ENCODE measurements at regions not wholly inside any gene's neighbourhood (a gene's known extent, or its start where the extent isn't known, plus 50 kb on each side); places are given as distances from the start of the nearest gene placed in this dataset.

DNA sequence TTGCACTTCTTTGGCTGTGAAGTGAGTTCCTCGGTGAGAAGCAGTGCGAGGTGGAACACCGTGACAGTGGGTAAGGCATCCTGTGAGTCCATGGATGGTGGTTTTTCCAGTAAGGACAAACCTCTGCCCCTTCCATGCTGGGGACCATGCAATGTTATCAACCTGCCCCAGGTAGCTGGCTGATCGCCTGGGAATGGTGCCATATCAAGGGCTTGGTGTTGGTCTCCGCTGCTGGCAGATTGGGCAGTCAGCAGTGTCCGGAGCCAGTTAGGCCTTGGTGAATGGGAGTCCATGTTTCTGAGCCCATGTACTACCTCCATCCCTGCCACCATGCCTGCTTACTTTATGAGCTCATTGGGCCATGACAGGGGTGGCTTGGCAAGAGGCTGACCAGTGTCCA is 114.7 kb upstream of the C14orf180 start:
- no peak for DNase-seq
- no peak for FAIRE-seq
- Histone ChIP-seq H3K27me3 (ENCODE audit: control insufficient read depth, insufficient read depth, low read length) (peaks cover 24% of the 10 kb centered on the region), H3K27ac (ENCODE audit: low read depth in 2 of 2, low read length in 2 of 2) (no peak overlapping the region), H3K9me3 (ENCODE audit: control insufficient read depth in 2 of 3, insufficient read depth in 1 of 3, low read length in 3 of 3) (no peaks in the 10 kb centered on the region), H3K4me3 (ENCODE audit: low read length in 3 of 3) (no peak overlapping the region), H3K4me1 (ENCODE audit: control insufficient read depth in 2 of 3, insufficient read depth in 2 of 3, low read depth in 1 of 3, low read length in 3 of 3) (peaks cover 0 to 2% (median 0%) of the 10 kb centered on the region in 3 donors), H3K36me3 (ENCODE audit: control insufficient read depth in 2 of 3, insufficient read depth in 3 of 3, low read length in 3 of 3) (no peaks in the 10 kb centered on the region), H3K9ac (ENCODE audit: low read length in 3 of 3) (no peak overlapping the region)
- intact Hi-C loops (cut with DNase I): no loop called here
- TF ChIP-seq, protein P1, sequence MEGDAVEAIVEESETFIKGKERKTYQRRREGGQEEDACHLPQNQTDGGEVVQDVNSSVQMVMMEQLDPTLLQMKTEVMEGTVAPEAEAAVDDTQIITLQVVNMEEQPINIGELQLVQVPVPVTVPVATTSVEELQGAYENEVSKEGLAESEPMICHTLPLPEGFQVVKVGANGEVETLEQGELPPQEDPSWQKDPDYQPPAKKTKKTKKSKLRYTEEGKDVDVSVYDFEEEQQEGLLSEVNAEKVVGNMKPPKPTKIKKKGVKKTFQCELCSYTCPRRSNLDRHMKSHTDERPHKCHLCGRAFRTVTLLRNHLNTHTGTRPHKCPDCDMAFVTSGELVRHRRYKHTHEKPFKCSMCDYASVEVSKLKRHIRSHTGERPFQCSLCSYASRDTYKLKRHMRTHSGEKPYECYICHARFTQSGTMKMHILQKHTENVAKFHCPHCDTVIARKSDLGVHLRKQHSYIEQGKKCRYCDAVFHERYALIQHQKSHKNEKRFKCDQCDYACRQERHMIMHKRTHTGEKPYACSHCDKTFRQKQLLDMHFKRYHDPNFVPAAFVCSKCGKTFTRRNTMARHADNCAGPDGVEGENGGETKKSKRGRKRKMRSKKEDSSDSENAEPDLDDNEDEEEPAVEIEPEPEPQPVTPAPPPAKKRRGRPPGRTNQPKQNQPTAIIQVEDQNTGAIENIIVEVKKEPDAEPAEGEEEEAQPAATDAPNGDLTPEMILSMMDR (IDR thresholded peaks at IDR 0.05; ENCODE audit: borderline replicate concordance, extremely low read depth, insufficient read depth): no peak

DNA sequence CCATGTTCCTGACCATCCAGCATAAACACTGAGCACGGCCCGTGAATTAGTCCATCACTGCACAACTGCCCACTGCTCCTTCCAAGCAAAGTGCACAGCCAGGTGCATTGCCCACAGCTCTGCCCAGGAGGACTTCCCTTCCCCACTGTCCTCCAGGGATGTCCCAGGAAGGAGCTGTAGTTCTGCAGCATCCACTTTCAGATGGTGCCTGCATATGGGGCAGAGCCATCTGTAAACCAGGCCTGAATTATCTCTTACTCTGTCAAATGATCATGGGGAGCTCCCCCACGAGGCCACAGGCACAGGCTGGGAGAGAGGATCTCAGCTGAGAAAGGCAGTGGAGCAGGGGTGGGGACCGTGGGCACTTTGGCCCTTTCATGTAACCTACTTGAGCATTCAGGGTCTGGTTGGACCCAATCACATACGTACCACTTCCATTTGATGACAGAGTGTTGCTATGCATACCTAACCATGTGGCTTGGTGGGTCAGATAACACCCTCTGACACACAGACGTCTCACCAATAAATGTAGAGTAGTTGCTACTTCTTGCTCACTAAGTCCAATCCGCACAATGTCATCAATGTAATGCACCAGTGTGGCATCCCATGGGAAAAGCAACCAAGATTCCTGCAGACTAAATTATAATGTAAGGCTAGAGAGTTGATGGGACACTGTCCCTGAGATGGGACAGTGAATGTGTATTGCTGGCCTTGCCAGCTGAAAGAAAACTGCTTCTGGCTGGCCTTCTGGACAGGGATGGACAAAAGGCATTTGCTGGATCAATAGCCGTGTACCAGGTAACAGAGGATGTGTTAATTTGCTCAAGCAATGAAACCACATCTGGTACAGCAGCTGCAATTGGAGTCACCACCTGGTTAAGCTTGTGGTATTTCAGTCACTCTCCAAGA is 113.8 kb upstream of the C14orf180 start:
- Histone ChIP-seq H3K36me3 (ENCODE audit: control insufficient read depth in 2 of 3, insufficient read depth in 3 of 3, low read length in 3 of 3) (no peaks in the 10 kb centered on the region), H3K27me3 (ENCODE audit: control insufficient read depth, insufficient read depth, low read length) (peaks cover 19% of the 10 kb centered on the region), H3K4me1 (ENCODE audit: control insufficient read depth in 2 of 3, insufficient read depth in 2 of 3, low read depth in 1 of 3, low read length in 3 of 3) (peaks cover 0 to 2% (median 0%) of the 10 kb centered on the region in 3 donors), H3K27ac (ENCODE audit: low read depth in 2 of 2, low read length in 2 of 2) (no peak overlapping the region), H3K9ac (ENCODE audit: low read length in 3 of 3) (no peak overlapping the region), H3K9me3 (ENCODE audit: control insufficient read depth in 2 of 3, insufficient read depth in 1 of 3, low read length in 3 of 3) (no peaks in the 10 kb centered on the region), H3K4me3 (ENCODE audit: low read length in 3 of 3) (no peak overlapping the region)
- FAIRE-seq: no peak
- no peak for DNase-seq
- TF ChIP-seq, protein P1 (IDR thresholded peaks at IDR 0.05; ENCODE audit: borderline replicate concordance, extremely low read depth, insufficient read depth): no peak
- intact Hi-C loops (cut with DNase I): no loop called here

DNA sequence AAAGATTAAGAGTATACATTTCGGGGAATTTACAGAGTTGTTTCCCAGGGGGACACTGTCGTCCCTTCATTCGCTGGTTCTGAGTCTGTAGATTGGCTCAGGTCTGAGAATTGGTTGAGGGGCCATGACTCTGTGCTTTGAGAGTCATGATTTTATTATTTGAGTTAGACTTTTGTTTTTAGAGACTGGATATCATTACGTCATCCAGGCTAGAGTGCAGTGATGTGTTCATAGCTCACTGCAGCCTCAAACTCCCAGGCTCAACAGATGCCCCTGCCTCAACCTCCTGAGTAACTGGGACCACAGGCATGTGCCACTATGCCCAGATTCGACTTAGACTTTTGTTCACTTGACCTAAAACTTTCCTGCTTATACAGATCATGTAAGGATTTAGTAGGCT is 112.3 kb upstream of the C14orf180 start:
- Histone ChIP-seq H3K4me3 (ENCODE audit: low read length in 3 of 3) (no peak overlapping the region), H3K27me3 (ENCODE audit: control insufficient read depth, insufficient read depth, low read length) (peaks cover 18% of the 10 kb centered on the region), H3K27ac (ENCODE audit: low read depth in 2 of 2, low read length in 2 of 2) (no peak overlapping the region), H3K4me1 (ENCODE audit: control insufficient read depth in 2 of 3, insufficient read depth in 2 of 3, low read depth in 1 of 3, low read length in 3 of 3) (no peaks in the 10 kb centered on the region), H3K9ac (ENCODE audit: low read length in 3 of 3) (no peak overlapping the region), H3K9me3 (ENCODE audit: control insufficient read depth in 2 of 3, insufficient read depth in 1 of 3, low read length in 3 of 3) (no peaks in the 10 kb centered on the region), H3K36me3 (ENCODE audit: control insufficient read depth in 2 of 3, insufficient read depth in 3 of 3, low read length in 3 of 3) (no peaks in the 10 kb centered on the region)
- intact Hi-C loops (cut with DNase I): no loop called here
- TF ChIP-seq, protein P1 (IDR thresholded peaks at IDR 0.05; ENCODE audit: borderline replicate concordance, extremely low read depth, insufficient read depth): no peak
- FAIRE-seq (no peak), DNase-seq (no peak)
